Spleen (tissue), 11 donors: ENCODE measurements at regions not wholly inside any gene's neighbourhood (a gene's known extent, or its start where the extent isn't known, plus 50 kb on each side); places are given as distances from the start of the nearest gene placed in this dataset.

Experiments
- DNase-seq: peaks from one replicate; pipeline ENCODE4 v3.0.0-alpha.2; 2020
- H3K27ac ChIP-seq, 8 donors: fragments of 200-600 bp; sonication (generic) in 7 of 8; 1 replicate in 4 of 8; 2 replicates in 4 of 8; pipeline versions ENCODE4 v1.5.0 to v1.8.0; 2016 to 2021; ENCODE audit warnings: inconsistent platforms in 4 of 8, mild to moderate bottlenecking in 4 of 8, moderate library complexity in 1 of 8
- H3K27me3 ChIP-seq, 7 donors: fragments of 200-600 bp; sonication (generic) in 6 of 7; replicated peaks in 1 of 7; 1 replicate in 4 of 7; 2 replicates in 3 of 7; pipeline versions ENCODE4 v1.5.0 to v1.8.0; 2016 to 2021; ENCODE audit warnings: inconsistent platforms in 3 of 7, mild to moderate bottlenecking in 1 of 7
- H3K36me3 ChIP-seq, 6 donors: fragments of 200-600 bp; sonication (generic) in 5 of 6; 1 replicate in 4 of 6; 2 replicates in 2 of 6; pipeline versions ENCODE4 v1.5.0 to v1.8.0; 2016 to 2021; ENCODE audit warnings: inconsistent platforms in 2 of 6
- H3K4me1 ChIP-seq, 6 donors: fragments of 200-600 bp; sonication (generic) in 5 of 6; 1 replicate in 3 of 6; 2 replicates in 3 of 6; pipeline versions ENCODE4 v1.5.0 to v1.8.0; 2016 to 2021; ENCODE audit warnings: inconsistent platforms in 3 of 6
- H3K4me3 ChIP-seq, 8 donors: fragments of 200-600 bp; sonication (generic) in 7 of 8; 1 replicate in 4 of 8; 2 replicates in 4 of 8; pipeline versions ENCODE4 v1.5.0 to v1.8.0; 2016 to 2021; ENCODE audit warnings: inconsistent platforms in 4 of 8, mild to moderate bottlenecking in 4 of 8, moderate library complexity in 2 of 8
- H3K9me3 ChIP-seq, 8 donors: fragments of 200-600 bp; sonication (generic) in 7 of 8; 1 replicate in 4 of 8; 2 replicates in 4 of 8; pipeline versions ENCODE4 v1.5.0 to v1.8.0; 2016 to 2021; ENCODE audit warnings: inconsistent platforms in 4 of 8
- CTCF ChIP-seq, 11 experiments: fragments of 200-600 bp in 7 of 11; fragments of 450-650 bp in 4 of 11; sonication (generic) in 4 of 11; IDR thresholded peaks in 8 of 11; conservative IDR thresholded peaks in 3 of 11; 1 replicate in 7 of 11; 2 replicates in 4 of 11; pipeline versions ENCODE4 v1.4.0 to v1.8.0; 2016 to 2021; ENCODE audit warnings: antibody characterized with exemption in 11 of 11, inconsistent platforms in 4 of 11, mild to moderate bottlenecking in 1 of 11
- POLR2A ChIP-seq, 3 donors: fragments of 450-650 bp; IDR thresholded peaks; one replicate each; pipeline ENCODE4 v1.5.1; 2017; ENCODE audit warnings: antibody characterized with exemption in 3 of 3, mild to moderate bottlenecking in 1 of 3
- POLR2AphosphoS5 ChIP-seq, 3 donors: sonication (generic); formaldehyde crosslinking; IDR thresholded peaks; one replicate each; pipeline ENCODE4 v1.5.1; 2017; ENCODE audit warnings: antibody characterized with exemption in 3 of 3
- WGBS, 5 donors: extraction: QIAGEN DNeasy Blood & Tissue Kit in 3 of 5; methylation state at CpG; one replicate each; pipeline versions ENCODE4 v1.1.5 to v1.1.7; 2013 to 2018; 5-methylcytosine and 5-hydroxymethylcytosine counted together
- intact Hi-C: fragments of 100-400 bp; cut with DNase I; formaldehyde crosslinking; loops from one replicate; pipeline ENCODE4 v1.15.0; 2023; ENCODE audit warnings: low total_unique reads
- donor health status: healthy with polysubstance abuse.
- donor health status: DM: no; HTN: no; CAD: no; lungs with moderate emphysema.
- donor health status: DM: no; HTN: no; CAD: no.
- donor health status: Bipolar disorder and iron deficiency.
- donor health status: healthy.
- donor health status: DM: no; HTN: no; CAD: no.
- donor health status: DM: yes; HTN: yes; CAD: no.

GRCh38 chr3:102629943-102630342 is 195.1 kb downstream of the ZPLD1 start:
- intact Hi-C loops = no loop called here

DNA sequence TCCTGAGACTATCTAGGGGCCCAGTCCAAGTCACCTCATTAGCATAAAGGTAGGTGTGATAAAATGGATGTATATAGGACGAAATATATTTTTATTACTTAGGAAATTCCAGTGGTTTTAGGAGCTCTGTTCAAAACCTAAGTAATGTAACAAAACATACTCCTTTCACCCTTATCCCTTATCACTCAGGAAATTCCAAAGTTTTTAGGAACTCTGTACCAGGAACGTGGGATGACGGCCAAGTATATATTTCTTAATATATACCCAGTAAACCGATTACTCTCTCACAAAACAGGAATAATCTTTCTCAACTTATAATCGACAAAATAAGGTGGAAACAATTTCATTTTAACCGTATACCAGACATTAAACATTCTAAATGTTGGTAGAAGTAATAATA is 195.7 kb downstream of the ZPLD1 start:
- 70 to 82% (median 77%) methylated on average over 6 of the region's 6 CpGs for WGBS, 5 donors

More at GRCh38 chr3:102629943-102630342, 195.1 kb downstream of the ZPLD1 start:
- H3K27me3 ChIP-seq = no peaks in the 10 kb centered on the region
- no peak overlapping the region for H3K4me3 ChIP-seq
- no peaks in the 10 kb centered on the region for H3K36me3 ChIP-seq
- TF ChIP-seq POLR2A (IDR thresholded peaks at IDR 0.05) (no peak), CTCF (IDR thresholded peaks at IDR 0.05 in 8 of 11, conservative IDR thresholded peaks at IDR 0.05 in 3 of 11) (no peak), POLR2AphosphoS5 (IDR thresholded peaks at IDR 0.05) (no peak)
- no peak overlapping the region for H3K27ac ChIP-seq
- H3K4me1 ChIP-seq = no peaks in the 10 kb centered on the region
- no peak for DNase-seq
- no peaks in the 10 kb centered on the region for H3K9me3 ChIP-seq

GRCh38 chr3:102643546-102643945 is 208.7 kb downstream of the ZPLD1 start:
- Histone ChIP-seq H3K9me3 (no peaks in the 10 kb centered on the region), H3K4me3 (no peak overlapping the region), H3K27me3 (no peaks in the 10 kb centered on the region), H3K36me3 (no peaks in the 10 kb centered on the region), H3K4me1 (no peaks in the 10 kb centered on the region), H3K27ac (no peak overlapping the region)
- DNase-seq = no peak
- intact Hi-C loops = no loop called here
- 83 to 92% (median 87%) methylated on average over 4 of the region's 4 CpGs for WGBS, 5 donors
- TF ChIP-seq CTCF (IDR thresholded peaks at IDR 0.05 in 8 of 11, conservative IDR thresholded peaks at IDR 0.05 in 3 of 11) (no peak), POLR2A (IDR thresholded peaks at IDR 0.05) (no peak), POLR2AphosphoS5 (IDR thresholded peaks at IDR 0.05) (no peak)

More for the DNA sequence above, 195.7 kb downstream of the ZPLD1 start:
- H3K27me3 ChIP-seq = no peaks in the 10 kb centered on the region
- no peak for TF ChIP-seq POLR2AphosphoS5 (IDR thresholded peaks at IDR 0.05)
- TF ChIP-seq POLR2A (IDR thresholded peaks at IDR 0.05) = no peak
- no peak for TF ChIP-seq CTCF (IDR thresholded peaks at IDR 0.05 in 8 of 11, conservative IDR thresholded peaks at IDR 0.05 in 3 of 11)
- H3K36me3 ChIP-seq = no peaks in the 10 kb centered on the region
- no peaks in the 10 kb centered on the region for H3K9me3 ChIP-seq
- no peaks in the 10 kb centered on the region for H3K4me1 ChIP-seq
- intact Hi-C loops = no loop called here
- H3K4me3 ChIP-seq = no peak overlapping the region
- H3K27ac ChIP-seq = no peak overlapping the region
- no peak for DNase-seq

GRCh38 chr3:102646557-102646956 is 211.7 kb downstream of the ZPLD1 start:
- intact Hi-C loops = no loop called here
- TF ChIP-seq POLR2A (IDR thresholded peaks at IDR 0.05) (no peak), CTCF (IDR thresholded peaks at IDR 0.05 in 8 of 11, conservative IDR thresholded peaks at IDR 0.05 in 3 of 11) (no peak), POLR2AphosphoS5 (IDR thresholded peaks at IDR 0.05) (no peak)
- no peaks in the 10 kb centered on the region for H3K36me3 ChIP-seq
- H3K27ac ChIP-seq = no peak overlapping the region
- WGBS, 5 donors = 84 to 97% (median 90%) methylated on average over 2 of the region's 2 CpGs
- no peaks in the 10 kb centered on the region for H3K27me3 ChIP-seq
- no peaks in the 10 kb centered on the region for H3K9me3 ChIP-seq
- DNase-seq = no peak
- no peaks in the 10 kb centered on the region for H3K4me1 ChIP-seq
- no peak overlapping the region for H3K4me3 ChIP-seq
